NT2/D1 (cell line): ENCODE measurements at regions not wholly inside any gene's neighbourhood (a gene's known extent, or its start where the extent isn't known, plus 50 kb on each side); places are given as distances from the start of the nearest gene placed in this dataset.

Experiments
- SUZ12 ChIP-seq: IDR thresholded peaks from 2 replicates; pipeline ENCODE4 v1.6.1; 2011; ENCODE audit not compliant: insufficient read length, insufficient read depth; ENCODE audit errors: extremely low read depth
- YY1 ChIP-seq: IDR thresholded peaks from 2 replicates; pipeline ENCODE4 v1.6.1; 2011; ENCODE audit not compliant: insufficient read length, insufficient read depth
- ZNF274 ChIP-seq: IDR thresholded peaks from 2 replicates; pipeline ENCODE4 v1.6.1; 2011; ENCODE audit warnings: mild to moderate bottlenecking, low read depth, low read length

DNA sequence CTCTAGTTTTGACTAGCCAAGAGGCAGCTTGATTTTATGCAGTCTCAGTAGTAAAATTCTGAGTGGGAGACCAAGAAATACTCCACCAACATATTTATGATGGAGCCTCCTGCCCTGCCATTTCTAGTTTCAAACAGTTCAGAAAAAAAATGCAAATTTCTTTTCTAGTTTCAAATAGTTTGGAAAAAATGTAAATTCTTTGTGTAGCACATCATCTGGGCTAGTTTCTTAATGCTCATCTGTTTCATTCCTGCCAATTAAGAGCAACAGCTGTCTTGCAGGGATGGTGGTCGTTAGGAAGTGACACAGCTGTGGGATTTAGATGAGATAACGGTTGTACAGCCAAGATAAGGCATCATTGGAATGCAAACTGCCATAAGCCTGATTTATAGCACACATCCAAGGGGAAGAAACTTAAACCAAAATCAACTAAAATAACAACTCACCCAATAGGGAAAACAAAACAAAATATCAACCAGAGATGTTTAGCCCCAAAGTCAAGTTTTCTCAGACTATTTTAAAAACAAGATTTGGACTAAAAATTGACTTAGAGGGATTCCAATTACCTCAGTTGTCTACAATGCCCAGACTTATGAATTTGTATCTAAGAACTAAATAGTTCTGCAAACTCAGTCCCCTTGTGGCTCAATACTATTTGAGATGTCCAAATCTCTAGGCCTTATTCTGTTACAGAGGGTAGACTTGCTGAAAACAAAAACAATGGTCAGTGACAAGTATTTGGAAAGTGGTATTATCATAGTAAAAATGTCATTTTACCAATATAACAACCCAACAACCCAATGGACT, 291.3 kb upstream of the ATP2B1 start:
- TF ChIP-seq SUZ12 (no peak), YY1 (no peak), ZNF274 (no peak)
